ENCODE measurements at regions not wholly inside any gene's neighbourhood (a gene's known extent, or its start where the extent isn't known, plus 50 kb on each side); places are given as distances from the start of the nearest gene placed in this dataset.

DNA sequence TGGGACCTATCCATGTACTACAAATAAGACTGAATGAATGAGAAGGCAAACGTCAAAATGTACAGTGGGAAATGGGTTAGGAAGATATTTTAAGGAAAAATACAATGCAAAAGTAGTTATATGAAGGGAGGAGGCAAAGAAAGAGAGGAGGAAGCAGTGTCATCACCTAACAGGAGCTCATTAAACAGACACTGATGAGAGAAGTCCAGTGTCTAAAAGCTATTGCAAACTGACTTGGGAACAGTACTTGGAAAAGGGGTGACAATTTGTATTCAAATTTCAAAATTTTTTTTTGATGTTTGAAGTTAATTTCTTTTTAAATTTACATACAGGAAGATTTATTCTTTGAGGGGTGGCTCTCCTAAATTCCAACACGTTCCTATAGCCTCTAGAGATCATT is 143.5 kb upstream of the NOX3 start:
- no peak for FAIRE-seq
- dilution Hi-C loops (cut with MboI; ENCODE audit: extremely low pct_ligation_motif_present, low sequenced_read_pairs), result no loop called here

DNA sequence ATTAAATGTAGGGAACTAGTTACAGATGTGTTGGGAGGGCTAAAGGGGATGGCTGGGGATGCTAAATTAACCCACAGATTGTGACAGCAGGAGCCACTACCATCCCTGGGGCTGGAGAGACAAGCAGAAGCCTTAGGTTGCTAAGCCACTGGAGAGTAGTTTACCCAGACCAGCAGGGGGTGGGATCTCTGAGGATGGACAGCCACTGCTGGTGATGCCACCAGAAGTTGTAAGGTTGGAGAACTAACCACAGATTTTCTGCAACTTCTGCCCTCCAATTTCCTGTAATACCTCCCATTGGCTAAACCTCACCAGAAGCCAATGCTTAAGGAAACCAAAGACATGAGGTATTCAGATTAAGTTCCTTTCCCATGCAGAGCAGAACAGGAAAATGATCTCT is 139.6 kb upstream of the NOX3 start:
- Histone ChIP-seq H3K9me3 (ENCODE audit: control insufficient read depth, low read depth, low read length) (no peaks in the 10 kb centered on the region), H3K9ac (ENCODE audit: control insufficient read depth, extremely low read depth, insufficient read depth, low read length) (no peak overlapping the region), H3K79me2 (ENCODE audit: control insufficient read depth, insufficient read depth, low read length) (no peaks in the 10 kb centered on the region), H4K20me1 (ENCODE audit: control insufficient read depth, extremely low read depth, insufficient read depth, low read length) (no peaks in the 10 kb centered on the region), H3K27ac (ENCODE audit: control insufficient read depth, insufficient read depth, low read length) (no peak overlapping the region), H3K4me1 (ENCODE audit: control insufficient read depth, extremely low read depth, insufficient read depth, low read length) (no peaks in the 10 kb centered on the region), H3K36me3 (ENCODE audit: control insufficient read depth in 2 of 2, extremely low read depth in 1 of 2, insufficient read depth in 2 of 2, low read length in 2 of 2) (no peaks in the 10 kb centered on the region), H3K27me3 (ENCODE audit: control insufficient read depth, extremely low read depth, insufficient read depth, low read length) (no peaks in the 10 kb centered on the region), H3K9me1 (ENCODE audit: control insufficient read depth, extremely low read depth, insufficient read depth, low read length) (no peaks in the 10 kb centered on the region), H2AFZ (ENCODE audit: control insufficient read depth, low read length) (no peak overlapping the region), H3K4me2 (ENCODE audit: control insufficient read depth, extremely low read depth, insufficient read depth, low read depth, low read length) (no peak overlapping the region), H3K4me3 (ENCODE audit: control insufficient read depth in 2 of 3, extremely low read depth in 1 of 3, insufficient read depth in 2 of 3, low read depth in 1 of 3, low read length in 3 of 3) (no peak overlapping the region)
- no peak for TF ChIP-seq EZH2 (IDR thresholded peaks at IDR 0.05; ENCODE audit: low read length)
- DNase-seq (ENCODE audit: low read depth, low spot score) (no peak), FAIRE-seq (no peak)
- dilution Hi-C loops (cut with MboI; ENCODE audit: extremely low pct_ligation_motif_present, low sequenced_read_pairs), result no loop called here

More for the DNA sequence above, 143.5 kb upstream of the NOX3 start:
- Histone ChIP-seq H3K4me3 (ENCODE audit: control insufficient read depth in 2 of 3, extremely low read depth in 1 of 3, insufficient read depth in 2 of 3, low read depth in 1 of 3, low read length in 3 of 3) (no peak overlapping the region), H3K9ac (ENCODE audit: control insufficient read depth, extremely low read depth, insufficient read depth, low read length) (no peak overlapping the region), H3K9me3 (ENCODE audit: control insufficient read depth, low read depth, low read length) (no peaks in the 10 kb centered on the region), H3K36me3 (ENCODE audit: control insufficient read depth in 2 of 2, extremely low read depth in 1 of 2, insufficient read depth in 2 of 2, low read length in 2 of 2) (no peaks in the 10 kb centered on the region), H3K9me1 (ENCODE audit: control insufficient read depth, extremely low read depth, insufficient read depth, low read length) (no peaks in the 10 kb centered on the region), H3K27ac (ENCODE audit: control insufficient read depth, insufficient read depth, low read length) (no peak overlapping the region), H2AFZ (ENCODE audit: control insufficient read depth, low read length) (no peak overlapping the region), H3K4me2 (ENCODE audit: control insufficient read depth, extremely low read depth, insufficient read depth, low read depth, low read length) (no peak overlapping the region), H4K20me1 (ENCODE audit: control insufficient read depth, extremely low read depth, insufficient read depth, low read length) (no peaks in the 10 kb centered on the region), H3K27me3 (ENCODE audit: control insufficient read depth, extremely low read depth, insufficient read depth, low read length) (no peaks in the 10 kb centered on the region), H3K4me1 (ENCODE audit: control insufficient read depth, extremely low read depth, insufficient read depth, low read length) (no peaks in the 10 kb centered on the region), H3K79me2 (ENCODE audit: control insufficient read depth, insufficient read depth, low read length) (no peaks in the 10 kb centered on the region)
- TF ChIP-seq, protein P1, sequence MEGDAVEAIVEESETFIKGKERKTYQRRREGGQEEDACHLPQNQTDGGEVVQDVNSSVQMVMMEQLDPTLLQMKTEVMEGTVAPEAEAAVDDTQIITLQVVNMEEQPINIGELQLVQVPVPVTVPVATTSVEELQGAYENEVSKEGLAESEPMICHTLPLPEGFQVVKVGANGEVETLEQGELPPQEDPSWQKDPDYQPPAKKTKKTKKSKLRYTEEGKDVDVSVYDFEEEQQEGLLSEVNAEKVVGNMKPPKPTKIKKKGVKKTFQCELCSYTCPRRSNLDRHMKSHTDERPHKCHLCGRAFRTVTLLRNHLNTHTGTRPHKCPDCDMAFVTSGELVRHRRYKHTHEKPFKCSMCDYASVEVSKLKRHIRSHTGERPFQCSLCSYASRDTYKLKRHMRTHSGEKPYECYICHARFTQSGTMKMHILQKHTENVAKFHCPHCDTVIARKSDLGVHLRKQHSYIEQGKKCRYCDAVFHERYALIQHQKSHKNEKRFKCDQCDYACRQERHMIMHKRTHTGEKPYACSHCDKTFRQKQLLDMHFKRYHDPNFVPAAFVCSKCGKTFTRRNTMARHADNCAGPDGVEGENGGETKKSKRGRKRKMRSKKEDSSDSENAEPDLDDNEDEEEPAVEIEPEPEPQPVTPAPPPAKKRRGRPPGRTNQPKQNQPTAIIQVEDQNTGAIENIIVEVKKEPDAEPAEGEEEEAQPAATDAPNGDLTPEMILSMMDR (optimal IDR thresholded peaks at IDR 0.05 in 1 of 3, IDR thresholded peaks at IDR 0.05 in 1 of 3, conservative IDR thresholded peaks at IDR 0.05 in 1 of 3; ENCODE audit: extremely low read depth in 1 of 3, insufficient read depth in 2 of 3, low read length in 3 of 3), result no peak
- TF ChIP-seq EZH2 (IDR thresholded peaks at IDR 0.05; ENCODE audit: low read length), result no peak
- DNase-seq (ENCODE audit: low read depth, low spot score), result no peak

DNA sequence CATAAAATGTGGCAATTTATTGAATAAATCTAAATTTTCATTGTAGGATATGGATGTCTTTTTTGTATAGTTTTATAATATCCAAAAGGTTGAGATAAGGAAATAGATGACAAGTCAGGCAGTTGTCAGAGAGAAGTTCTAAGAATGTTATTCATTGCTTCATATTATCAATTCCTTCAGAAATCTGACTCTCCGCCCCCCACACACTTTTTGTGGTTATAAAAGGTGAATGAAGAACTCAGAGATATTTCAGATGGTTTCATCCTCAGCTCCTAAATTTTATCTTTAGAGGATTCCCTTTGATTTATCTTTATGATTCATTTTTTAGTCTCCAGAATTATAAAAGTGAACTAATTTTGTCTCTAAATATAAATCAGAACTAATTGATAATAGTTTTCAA is 136.1 kb upstream of the NOX3 start:
- Histone ChIP-seq H3K27ac (ENCODE audit: control insufficient read depth, insufficient read depth, low read length) (no peak overlapping the region), H3K27me3 (ENCODE audit: control insufficient read depth, extremely low read depth, insufficient read depth, low read length) (no peaks in the 10 kb centered on the region), H3K4me2 (ENCODE audit: control insufficient read depth, extremely low read depth, insufficient read depth, low read depth, low read length) (no peak overlapping the region), H3K4me3 (ENCODE audit: control insufficient read depth in 2 of 3, extremely low read depth in 1 of 3, insufficient read depth in 2 of 3, low read depth in 1 of 3, low read length in 3 of 3) (no peak overlapping the region), H3K9me3 (ENCODE audit: control insufficient read depth, low read depth, low read length) (no peaks in the 10 kb centered on the region), H3K4me1 (ENCODE audit: control insufficient read depth, extremely low read depth, insufficient read depth, low read length) (no peaks in the 10 kb centered on the region), H3K9ac (ENCODE audit: control insufficient read depth, extremely low read depth, insufficient read depth, low read length) (no peak overlapping the region), H4K20me1 (ENCODE audit: control insufficient read depth, extremely low read depth, insufficient read depth, low read length) (no peaks in the 10 kb centered on the region), H3K9me1 (ENCODE audit: control insufficient read depth, extremely low read depth, insufficient read depth, low read length) (no peaks in the 10 kb centered on the region), H2AFZ (ENCODE audit: control insufficient read depth, low read length) (no peak overlapping the region), H3K36me3 (ENCODE audit: control insufficient read depth in 2 of 2, extremely low read depth in 1 of 2, insufficient read depth in 2 of 2, low read length in 2 of 2) (no peaks in the 10 kb centered on the region), H3K79me2 (ENCODE audit: control insufficient read depth, insufficient read depth, low read length) (no peaks in the 10 kb centered on the region)
- dilution Hi-C loops (cut with MboI; ENCODE audit: extremely low pct_ligation_motif_present, low sequenced_read_pairs), result no loop called here
- FAIRE-seq (no peak), DNase-seq (ENCODE audit: low read depth, low spot score) (no peak)
- TF ChIP-seq, protein P1 (optimal IDR thresholded peaks at IDR 0.05 in 1 of 3, IDR thresholded peaks at IDR 0.05 in 1 of 3, conservative IDR thresholded peaks at IDR 0.05 in 1 of 3; ENCODE audit: extremely low read depth in 1 of 3, insufficient read depth in 2 of 3, low read length in 3 of 3), result no peak
- no peak for TF ChIP-seq EZH2 (IDR thresholded peaks at IDR 0.05; ENCODE audit: low read length)

All from keratinocyte (primary cell).